IMR-90 (cell line): ENCODE measurements at regions not wholly inside any gene's neighbourhood (a gene's known extent, or its start where the extent isn't known, plus 50 kb on each side); places are given as distances from the start of the nearest gene placed in this dataset.

Experiments
- ATAC-seq: fragments of 200-7000 bp; cut with Tn5 transposase; 2 replicates; pipeline ENCODE4 v1.9.1; 2020; ENCODE audit warnings: low read depth, mild to moderate bottlenecking, moderate library complexity
- BruUV-seq: library from RNA; stranded (reverse); fragments of 400-500 nt; replicated peaks from 2 replicates; lab custom pipeline; 2021; lab: Mats Ljungman, UMichigan
- CTCF ChIA-PET: fragments of 300-600 bp; formaldehyde crosslinking; extraction: SDS; loops from one replicate; lab custom pipeline; 2021; ENCODE audit warnings: antibody characterized with exemption; lab: Yijun Ruan, JAX
- POLR2A ChIA-PET: fragments of 300-600 bp; sonication (Branson Sonifier 250); formaldehyde crosslinking; loops from one replicate; lab custom pipeline; 2022; ENCODE audit warnings: antibody characterized with exemption; ENCODE audit not compliant: unreplicated experiment; lab: Charles Lee
- DNase-seq: peaks from one replicate; pipeline ENCODE4 v3.0.0; 2013
- H2AFZ ChIP-seq: replicated peaks from 2 replicates; pipeline ENCODE3; 2013; ENCODE audit warnings: low read length, mild to moderate bottlenecking; ENCODE audit not compliant: poor library complexity
- H2AK5ac ChIP-seq: 2 replicates; pipeline ENCODE4 v1.6.1; 2013; ENCODE audit warnings: low read depth, low read length, inconsistent platforms
- H2AK9ac ChIP-seq: replicated peaks from 2 replicates; pipeline ENCODE3; 2013; ENCODE audit warnings: mild to moderate bottlenecking, low read depth, low read length, moderate library complexity; ENCODE audit not compliant: poor library complexity
- H2BK120ac ChIP-seq: 2 replicates; pipeline ENCODE4 v1.6.1; 2013; ENCODE audit warnings: low read depth, low read length, inconsistent platforms
- H2BK15ac ChIP-seq: 3 replicates; pipeline ENCODE4 v1.6.1; 2013; ENCODE audit warnings: low read depth, low read length, inconsistent platforms
- H2BK20ac ChIP-seq: 2 replicates; pipeline ENCODE4 v1.6.1; 2013; ENCODE audit warnings: low read depth, mild to moderate bottlenecking, inconsistent platforms, low read length, moderate library complexity
- H2BK5ac ChIP-seq: 2 replicates; pipeline ENCODE4 v1.6.1; 2013; ENCODE audit warnings: mild to moderate bottlenecking, low read depth, low read length, inconsistent platforms; ENCODE audit not compliant: poor library complexity, severe bottlenecking
- H3K14ac ChIP-seq: replicated peaks from 2 replicates; pipeline ENCODE4 v1.6.1; 2013; ENCODE audit warnings: low read depth, low read length, inconsistent platforms
- H3K18ac ChIP-seq: 2 replicates; pipeline ENCODE4 v1.6.1; 2013; ENCODE audit warnings: low read depth, low read length, control low read depth
- H3K23ac ChIP-seq: 2 replicates; pipeline ENCODE4 v1.6.1; 2013; ENCODE audit warnings: low read depth, low read length, inconsistent platforms
- H3K27ac ChIP-seq: 2 replicates; pipeline ENCODE4 v1.5.1; 2013; ENCODE audit warnings: mild to moderate bottlenecking, control low read depth, low read length; ENCODE audit not compliant: insufficient read depth
- H3K27me3 ChIP-seq: 2 replicates; pipeline ENCODE4 v1.6.1; 2013; ENCODE audit warnings: low read length; ENCODE audit not compliant: control insufficient read depth, insufficient read depth
- H3K36me3 ChIP-seq: 2 replicates; pipeline ENCODE4 v1.6.1; 2013; ENCODE audit warnings: low read length, mixed read lengths; ENCODE audit not compliant: control insufficient read depth, insufficient read depth
- H3K4ac ChIP-seq: 2 replicates; pipeline ENCODE4 v1.6.1; 2013; ENCODE audit warnings: low read depth, low read length, inconsistent platforms
- H3K4me1 ChIP-seq: 2 replicates; pipeline ENCODE4 v1.6.1; 2013; ENCODE audit warnings: low read length, mixed read lengths; ENCODE audit not compliant: control insufficient read depth, insufficient read depth
- H3K4me2 ChIP-seq: 2 replicates; pipeline ENCODE4 v1.6.1; 2013; ENCODE audit warnings: low read depth, mild to moderate bottlenecking, control low read depth, low read length, moderate library complexity
- H3K4me3 ChIP-seq: 2 replicates; pipeline ENCODE4 v1.5.1; 2013; ENCODE audit warnings: low read depth, mild to moderate bottlenecking, control low read depth, low read length, moderate library complexity; ENCODE audit not compliant: insufficient read depth
- H3K56ac ChIP-seq: 2 replicates; pipeline ENCODE4 v1.6.1; 2013; ENCODE audit warnings: low read length, inconsistent platforms; ENCODE audit not compliant: insufficient read depth; ENCODE audit errors: extremely low read depth
- H3K79me1 ChIP-seq, 2 experiments: 2 replicates each; pipeline ENCODE4 v1.6.1; 2013; ENCODE audit warnings: low read length in 2 of 2, inconsistent platforms in 1 of 2, low read depth in 1 of 2
- H3K9ac ChIP-seq: 2 replicates; pipeline ENCODE4 v1.6.1; 2013; ENCODE audit warnings: low read depth, low read length, control low read depth
- H3K9me1 ChIP-seq: 2 replicates; pipeline ENCODE4 v1.6.1; 2013; ENCODE audit warnings: low read length, inconsistent platforms; ENCODE audit not compliant: insufficient read depth
- H3K9me3 ChIP-seq: 2 replicates; pipeline ENCODE4 v1.6.1; 2013; ENCODE audit warnings: low read length; ENCODE audit not compliant: control insufficient read depth, insufficient read depth
- H4K20me1 ChIP-seq: 2 replicates; pipeline ENCODE4 v1.6.1; 2013; ENCODE audit warnings: low read length, inconsistent platforms; ENCODE audit not compliant: insufficient read depth
- H4K5ac ChIP-seq: 2 replicates; pipeline ENCODE4 v1.6.1; 2013; ENCODE audit warnings: mild to moderate bottlenecking, low read depth, low read length, control low read depth
- H4K8ac ChIP-seq, 2 experiments: 2 replicates each; pipeline ENCODE4 v1.6.1; 2013; ENCODE audit warnings: low read depth in 2 of 2, low read length in 2 of 2, control low read depth in 1 of 2, inconsistent platforms in 1 of 2
- H4K91ac ChIP-seq: 2 replicates; pipeline ENCODE4 v1.6.1; 2013; ENCODE audit warnings: low read depth, low read length, inconsistent platforms; ENCODE audit not compliant: insufficient read depth
- CEBPB ChIP-seq: IDR thresholded peaks from 2 replicates; pipeline ENCODE4 v1.6.1; 2012; ENCODE audit warnings: low read depth, low read length, improper control_type of control experiment
- CHD1 ChIP-seq: IDR thresholded peaks from 2 replicates; pipeline ENCODE4 v1.6.1; 2012; ENCODE audit warnings: low read depth, low read length, improper control_type of control experiment
- CTCF ChIP-seq: conservative IDR thresholded peaks from 2 replicates; pipeline ENCODE4 v1.5.1; 2012; ENCODE audit warnings: mild to moderate bottlenecking, low read depth, low read length, improper control_type of control experiment
- ELK1 ChIP-seq: fragments of 150-350 bp; IDR thresholded peaks from 2 replicates; pipeline ENCODE4 v1.6.1; 2016; ENCODE audit warnings: low read depth, mild to moderate bottlenecking, low read length, moderate library complexity, borderline replicate concordance
- FOS ChIP-seq: fragments of 150-350 bp; IDR thresholded peaks from 2 replicates; pipeline ENCODE4 v1.6.1; 2016; ENCODE audit warnings: low read depth, low read length
- MAFK ChIP-seq: IDR thresholded peaks from 2 replicates; pipeline ENCODE4 v1.6.1; 2012; ENCODE audit warnings: low read depth, low read length, improper control_type of control experiment
- MAZ ChIP-seq: IDR thresholded peaks from 2 replicates; pipeline ENCODE4 v1.6.1; 2012; ENCODE audit warnings: low read depth, mild to moderate bottlenecking, low read length, improper control_type of control experiment, moderate library complexity, borderline replicate concordance
- MXI1 ChIP-seq: IDR thresholded peaks from 2 replicates; pipeline ENCODE4 v1.6.1; 2012; ENCODE audit warnings: low read depth, mild to moderate bottlenecking, low read length, moderate library complexity, borderline replicate concordance
- POLR2A ChIP-seq: IDR thresholded peaks from 2 replicates; pipeline ENCODE4 v1.6.1; 2012; ENCODE audit warnings: mild to moderate bottlenecking, low read depth, low read length
- RCOR1 ChIP-seq: IDR thresholded peaks from 2 replicates; pipeline ENCODE4 v1.6.1; 2012; ENCODE audit warnings: mild to moderate bottlenecking, low read length, improper control_type of control experiment; ENCODE audit not compliant: insufficient replicate concordance
- RFX5 ChIP-seq: IDR thresholded peaks from 2 replicates; pipeline ENCODE4 v1.8.0; 2012; ENCODE audit warnings: low read depth, mild to moderate bottlenecking, low read length, moderate library complexity
- SMC3 ChIP-seq: fragments of 150-350 bp; IDR thresholded peaks from 2 replicates; pipeline ENCODE4 v1.6.1; 2016; ENCODE audit warnings: low read depth, mild to moderate bottlenecking, antibody characterized with exemption, low read length, moderate library complexity
- USF2 ChIP-seq: fragments of 150-350 bp; IDR thresholded peaks from 2 replicates; pipeline ENCODE4 v1.6.1; 2017; ENCODE audit warnings: mild to moderate bottlenecking, antibody characterized with exemption, low read length, low read depth
- WGBS, 2 experiments: methylation state at CpG; one replicate each; pipeline versions ENCODE4 v1.1.5 to v1.1.7; 2013; ENCODE audit warnings: missing lambda C conversion rate in 2 of 2; ENCODE audit not compliant: insufficient read length in 1 of 2; ENCODE audit errors: extremely low coverage in 2 of 2; 5-methylcytosine and 5-hydroxymethylcytosine counted together
- dilution Hi-C: fragments of 300-500 bp; cut with HindIII; formaldehyde crosslinking; loops from one replicate; pipeline ENCODE4 v1.14.3; 2018; ENCODE audit warnings: low sequenced_read_pairs; ENCODE audit not compliant: unreplicated experiment
- in situ Hi-C: fragments of 300-500 bp; cut with MboI; formaldehyde crosslinking; loops from 3 replicates; pipeline ENCODE4 v1.14.3; 2019; ENCODE audit warnings: low sequenced_read_pairs, inconsistent platforms, mixed read lengths
- intact Hi-C: fragments of 100-400 bp; cut with micrococcal nuclease; formaldehyde crosslinking; loops from 2 replicates; pipeline ENCODE4 v1.10.0; 2022

- H2AK9ac ChIP-seq, result no peak overlapping the region
- ChIA-PET POLR2A (no interaction called here), CTCF (no interaction called here)
- no peaks in the 10 kb centered on the region; the same call in 1 of the 2 replicates for H3K27me3 ChIP-seq
- no peak overlapping the region for H3K4ac ChIP-seq
- no peak overlapping the region for H2AFZ ChIP-seq
- H2BK15ac ChIP-seq, result no peak overlapping the region
- no peak overlapping the region for H4K5ac ChIP-seq
- no peaks in the 10 kb centered on the region for H3K79me1 ChIP-seq
- no peak overlapping the region for H2AK5ac ChIP-seq
- dilution Hi-C loops, result no loop called here
- H3K18ac ChIP-seq, result no peak overlapping the region
- DNase-seq, result no peak
- H3K4me1 ChIP-seq, result no peaks in the 10 kb centered on the region
- no peak overlapping the region for H2BK120ac ChIP-seq
- H3K4me2 ChIP-seq, result no peak overlapping the region
- in situ Hi-C loops, result no loop called here
- TF ChIP-seq RFX5 (no peak), FOS (no peak), CHD1 (no peak), RCOR1 (no peak), CTCF (no peak), MAFK (no peak), SMC3 (no peak), USF2 (no peak), MAZ (no peak), MXI1 (no peak), POLR2A (no peak), CEBPB (no peak), ELK1 (no peak)
- H3K9me1 ChIP-seq, result no peaks in the 10 kb centered on the region; the same call in 1 of the 2 replicates
- no peak overlapping the region for H3K14ac ChIP-seq
- no peaks in the 10 kb centered on the region for H4K20me1 ChIP-seq
- BruUV-seq, result no TSS peak
- H2BK5ac ChIP-seq, result no peak overlapping the region
- H4K91ac ChIP-seq, result no peak overlapping the region
- H3K23ac ChIP-seq, result no peak overlapping the region
- H3K27ac ChIP-seq, result no peak overlapping the region
- H2BK20ac ChIP-seq, result no peak overlapping the region
- ATAC-seq, result no peak
- no peaks in the 10 kb centered on the region for H3K9me3 ChIP-seq
- H3K4me3 ChIP-seq, result no peak overlapping the region
- intact Hi-C loops, result no loop called here
- H3K56ac ChIP-seq, result no peak overlapping the region
- H3K36me3 ChIP-seq, result no peaks in the 10 kb centered on the region
- H3K9ac ChIP-seq, result no peak overlapping the region
- no peak overlapping the region for H4K8ac ChIP-seq
- WGBS, 2 experiments, result 60% methylated on average over 1 of the region's 6 CpGs; no CpG with 5 or more reads in 1 of the 2 experiments
These were observed 96.8 kb downstream of the BDNF start for GRCh38 chr11:27603376-27603990.
